ENCODE measurements at regions not wholly inside any gene's neighbourhood (a gene's known extent, or its start where the extent isn't known, plus 50 kb on each side); places are given as distances from the start of the nearest gene placed in this dataset.

DNA sequence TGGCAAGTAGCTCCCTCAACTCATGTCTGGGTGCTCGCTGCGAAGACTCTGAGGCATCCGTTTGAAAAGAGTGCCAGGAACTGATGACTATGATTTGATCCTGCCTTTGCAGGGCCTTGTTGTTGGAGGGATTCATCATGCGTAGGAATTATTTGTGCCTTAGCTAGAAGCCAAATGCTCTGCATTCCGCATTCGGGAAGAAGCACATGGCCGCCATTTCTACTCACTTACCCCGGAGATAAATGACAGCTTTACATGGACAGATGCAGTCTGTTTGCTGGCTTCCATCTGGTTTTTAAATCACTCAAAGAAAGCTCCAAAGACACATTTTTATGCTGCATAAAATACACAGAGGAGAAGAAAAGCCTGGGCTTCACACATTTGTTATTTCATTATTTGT lies 363.3 kb upstream of the CDH4 start:
- TF ChIP-seq, protein P1, sequence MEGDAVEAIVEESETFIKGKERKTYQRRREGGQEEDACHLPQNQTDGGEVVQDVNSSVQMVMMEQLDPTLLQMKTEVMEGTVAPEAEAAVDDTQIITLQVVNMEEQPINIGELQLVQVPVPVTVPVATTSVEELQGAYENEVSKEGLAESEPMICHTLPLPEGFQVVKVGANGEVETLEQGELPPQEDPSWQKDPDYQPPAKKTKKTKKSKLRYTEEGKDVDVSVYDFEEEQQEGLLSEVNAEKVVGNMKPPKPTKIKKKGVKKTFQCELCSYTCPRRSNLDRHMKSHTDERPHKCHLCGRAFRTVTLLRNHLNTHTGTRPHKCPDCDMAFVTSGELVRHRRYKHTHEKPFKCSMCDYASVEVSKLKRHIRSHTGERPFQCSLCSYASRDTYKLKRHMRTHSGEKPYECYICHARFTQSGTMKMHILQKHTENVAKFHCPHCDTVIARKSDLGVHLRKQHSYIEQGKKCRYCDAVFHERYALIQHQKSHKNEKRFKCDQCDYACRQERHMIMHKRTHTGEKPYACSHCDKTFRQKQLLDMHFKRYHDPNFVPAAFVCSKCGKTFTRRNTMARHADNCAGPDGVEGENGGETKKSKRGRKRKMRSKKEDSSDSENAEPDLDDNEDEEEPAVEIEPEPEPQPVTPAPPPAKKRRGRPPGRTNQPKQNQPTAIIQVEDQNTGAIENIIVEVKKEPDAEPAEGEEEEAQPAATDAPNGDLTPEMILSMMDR (IDR thresholded peaks at IDR 0.05; ENCODE audit: insufficient read depth, low read length, poor library complexity, severe bottlenecking): no peak
- no peak for TF ChIP-seq EZH2phosphoT487 (conservative IDR thresholded peaks at IDR 0.05; ENCODE audit: low read length)
